Thyroid gland (tissue), 4 donors: ENCODE measurements at regions not wholly inside any gene's neighbourhood (a gene's known extent, or its start where the extent isn't known, plus 50 kb on each side); places are given as distances from the start of the nearest gene placed in this dataset.

ENCODE experiments used
- POLR2A ChIP-seq, 2 donors: fragments of 450-650 bp; IDR thresholded peaks; one replicate each; pipeline ENCODE4 v1.6.1; 2017; ENCODE audit warnings: antibody characterized with exemption in 2 of 2, mild to moderate bottlenecking in 2 of 2, moderate library complexity in 1 of 2
- TF ChIP-seq, protein P1 (sequence below), 6 experiments: fragments of 200-600 bp in 3 of 6; fragments of 450-650 bp in 3 of 6; sonication (generic) in 3 of 6; IDR thresholded peaks; one replicate each; pipeline ENCODE4 v1.5.1; 2016 to 2019; ENCODE audit warnings: antibody characterized with exemption in 6 of 6, mild to moderate bottlenecking in 2 of 6, inconsistent platforms in 1 of 6, moderate library complexity in 1 of 6

DNA sequence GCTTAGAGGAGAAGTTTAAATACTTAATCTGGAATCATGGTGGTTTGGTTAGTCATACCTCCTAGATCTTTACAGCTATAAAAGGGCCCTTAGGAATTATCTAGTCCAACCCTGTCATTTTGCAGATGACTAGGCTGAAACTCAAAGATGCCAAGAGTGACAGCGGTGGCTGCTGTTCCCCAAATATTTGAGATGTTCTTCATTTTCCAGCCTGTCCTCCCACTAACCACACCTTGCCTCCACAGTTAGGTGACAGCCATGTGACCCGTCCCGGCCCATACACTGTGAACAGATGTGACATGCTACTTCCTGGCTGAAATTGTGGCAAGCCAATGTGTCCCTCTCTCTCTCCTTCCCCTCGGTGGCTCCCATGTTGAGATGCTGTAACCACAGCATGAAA is 225.5 kb upstream of the IPO5 start:
- TF ChIP-seq, protein P1, sequence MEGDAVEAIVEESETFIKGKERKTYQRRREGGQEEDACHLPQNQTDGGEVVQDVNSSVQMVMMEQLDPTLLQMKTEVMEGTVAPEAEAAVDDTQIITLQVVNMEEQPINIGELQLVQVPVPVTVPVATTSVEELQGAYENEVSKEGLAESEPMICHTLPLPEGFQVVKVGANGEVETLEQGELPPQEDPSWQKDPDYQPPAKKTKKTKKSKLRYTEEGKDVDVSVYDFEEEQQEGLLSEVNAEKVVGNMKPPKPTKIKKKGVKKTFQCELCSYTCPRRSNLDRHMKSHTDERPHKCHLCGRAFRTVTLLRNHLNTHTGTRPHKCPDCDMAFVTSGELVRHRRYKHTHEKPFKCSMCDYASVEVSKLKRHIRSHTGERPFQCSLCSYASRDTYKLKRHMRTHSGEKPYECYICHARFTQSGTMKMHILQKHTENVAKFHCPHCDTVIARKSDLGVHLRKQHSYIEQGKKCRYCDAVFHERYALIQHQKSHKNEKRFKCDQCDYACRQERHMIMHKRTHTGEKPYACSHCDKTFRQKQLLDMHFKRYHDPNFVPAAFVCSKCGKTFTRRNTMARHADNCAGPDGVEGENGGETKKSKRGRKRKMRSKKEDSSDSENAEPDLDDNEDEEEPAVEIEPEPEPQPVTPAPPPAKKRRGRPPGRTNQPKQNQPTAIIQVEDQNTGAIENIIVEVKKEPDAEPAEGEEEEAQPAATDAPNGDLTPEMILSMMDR (IDR thresholded peaks at IDR 0.05) = no peak
- TF ChIP-seq POLR2A (IDR thresholded peaks at IDR 0.05) = no peak
